Nephron progenitor cell (in vitro differentiated cells): ENCODE measurements at regions not wholly inside any gene's neighbourhood (a gene's known extent, or its start where the extent isn't known, plus 50 kb on each side); places are given as distances from the start of the nearest gene placed in this dataset.

Experiments used
- DNase-seq: peaks from one replicate; pipeline ENCODE4 v3.0.0; 2021
- H3K27ac Mint-ChIP-seq: 2 replicates; pipeline ENCODE4 v1.8.0; 2021; ENCODE audit warnings: mild to moderate bottlenecking, moderate library complexity, mixed read lengths
- H3K27me3 Mint-ChIP-seq: 2 replicates; pipeline ENCODE4 v1.8.0; 2021; ENCODE audit warnings: mild to moderate bottlenecking, low read depth, mixed read lengths; ENCODE audit not compliant: poor library complexity
- H3K36me3 Mint-ChIP-seq: 2 replicates; pipeline ENCODE4 v1.8.0; 2021; ENCODE audit warnings: low read depth, mixed read lengths
- H3K4me1 Mint-ChIP-seq: 2 replicates; pipeline ENCODE4 v1.8.0; 2021; ENCODE audit warnings: mixed read lengths
- H3K4me3 Mint-ChIP-seq: 2 replicates; pipeline ENCODE4 v1.8.0; 2021; ENCODE audit warnings: mild to moderate bottlenecking, moderate library complexity, mixed read lengths
- H3K9me3 Mint-ChIP-seq: 2 replicates; pipeline ENCODE4 v1.8.0; 2021; ENCODE audit warnings: mild to moderate bottlenecking, moderate library complexity, mixed read lengths
- CTCF ChIP-seq: fragments of 200-600 bp; sonication (generic); IDR thresholded peaks from 2 replicates; pipeline ENCODE4 v1.5.0; 2021; ENCODE audit warnings: antibody characterized with exemption

DNA sequence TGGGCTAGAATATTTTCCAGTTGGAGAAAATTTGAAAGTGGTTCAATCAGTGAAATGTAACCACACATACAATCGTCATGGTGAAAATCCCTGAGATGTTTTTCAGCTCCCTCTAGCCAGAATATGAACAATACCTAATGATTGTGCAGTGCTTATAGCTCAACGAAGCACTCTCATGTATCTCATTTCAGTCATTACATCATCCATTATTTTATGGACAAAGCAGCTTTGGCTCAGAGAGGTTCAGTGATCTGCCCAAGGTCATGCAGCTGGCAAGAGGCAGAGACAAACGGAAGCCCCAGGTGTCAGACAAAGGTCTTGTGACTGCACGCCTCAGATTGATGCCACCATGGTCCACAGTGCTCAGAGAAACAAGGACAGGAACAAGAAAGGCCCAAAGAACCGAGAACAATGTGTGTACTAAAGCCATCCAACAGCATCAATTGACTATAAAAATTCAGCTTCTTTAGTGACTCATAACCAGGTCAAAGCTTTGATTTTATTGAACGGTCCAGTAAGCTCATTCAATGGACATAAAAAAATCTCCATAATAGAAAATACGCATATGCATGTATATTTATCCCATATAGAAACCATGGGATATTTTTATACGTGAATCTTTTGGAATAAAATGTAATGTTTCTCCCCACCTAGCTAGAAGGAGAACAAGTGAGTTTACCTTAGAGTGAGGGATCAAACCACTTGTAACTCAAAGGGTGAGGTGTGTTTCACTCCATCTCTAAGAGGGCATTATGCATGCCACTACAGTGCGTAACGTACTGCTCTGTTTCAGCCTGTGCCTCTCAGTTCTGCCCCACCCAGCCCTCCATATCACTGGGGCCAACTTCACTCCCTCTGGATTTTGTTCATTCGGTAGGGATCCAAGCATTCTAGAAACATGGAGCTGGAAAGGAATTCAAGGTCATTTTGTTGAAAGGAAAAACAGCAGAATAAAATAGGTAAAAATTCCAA, 141.8 kb downstream of the GRIN2B start:
- Mint-ChIP-seq H3K9me3 (no peaks in the 10 kb centered on the region), H3K27me3 (peaks cover 29% of the 10 kb centered on the region), H3K4me1 (no peaks in the 10 kb centered on the region), H3K27ac (no peak overlapping the region), H3K36me3 (no peaks in the 10 kb centered on the region), H3K4me3 (no peak overlapping the region)
- TF ChIP-seq CTCF, result no peak
- no peak for DNase-seq

DNA sequence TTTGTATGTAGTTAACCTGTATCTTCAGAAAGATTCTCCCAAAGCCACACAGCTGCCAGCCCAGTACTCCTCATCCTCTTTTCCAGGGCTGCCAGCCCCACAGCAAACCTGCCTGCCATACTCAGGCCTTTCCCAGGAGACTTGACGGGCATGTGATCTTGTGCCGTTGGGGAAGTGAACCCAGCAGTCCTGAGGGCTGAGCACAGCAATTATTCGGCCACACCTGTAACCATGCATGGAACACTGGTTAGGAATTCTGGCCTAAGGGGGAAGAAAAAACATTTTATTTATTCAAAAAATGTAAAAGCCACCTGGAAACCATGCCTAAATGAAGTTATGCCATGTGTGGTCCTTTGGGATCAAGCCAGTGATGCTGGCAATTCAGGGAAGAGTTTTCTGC, 145.3 kb downstream of the GRIN2B start:
- H3K27ac Mint-ChIP-seq, result no peak overlapping the region
- no peak for TF ChIP-seq CTCF
- no peaks in the 10 kb centered on the region for H3K4me1 Mint-ChIP-seq
- no peaks in the 10 kb centered on the region for H3K36me3 Mint-ChIP-seq
- H3K27me3 Mint-ChIP-seq, result peaks cover 36% of the 10 kb centered on the region
- H3K9me3 Mint-ChIP-seq, result no peaks in the 10 kb centered on the region
- no peak overlapping the region for H3K4me3 Mint-ChIP-seq
- DNase-seq, result no peak

GRCh38 chr12:13835652-13836051, 145.8 kb downstream of the GRIN2B start:
- no peak for TF ChIP-seq CTCF
- Mint-ChIP-seq H3K27ac (peak overlapping the region; percentile 87), H3K9me3 (no peaks in the 10 kb centered on the region), H3K36me3 (no peaks in the 10 kb centered on the region), H3K4me1 (no peaks in the 10 kb centered on the region), H3K4me3 (no peak overlapping the region), H3K27me3 (peaks cover 38% of the 10 kb centered on the region)
- DNase-seq, result no peak

DNA sequence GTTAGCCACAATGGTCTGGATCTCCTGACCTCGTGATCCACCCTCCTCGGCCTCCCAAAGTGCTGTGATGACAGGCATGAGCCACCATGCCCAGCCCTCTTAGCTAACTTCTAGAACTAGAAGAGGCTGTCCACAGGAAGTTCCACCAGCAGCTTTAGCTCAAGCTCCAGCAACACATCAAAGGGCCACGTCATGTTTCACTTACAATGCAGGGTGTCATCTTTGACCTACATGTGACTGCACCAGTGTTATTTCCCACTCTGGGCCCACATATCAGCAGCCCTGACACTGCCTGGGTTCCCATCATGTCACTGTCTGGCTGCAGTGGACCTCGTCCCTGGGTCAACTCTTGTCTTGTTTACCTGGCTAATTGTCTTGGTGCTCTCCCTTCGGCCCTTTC, 147.2 kb downstream of the GRIN2B start:
- H3K4me3 Mint-ChIP-seq, result no peak overlapping the region
- no peak for DNase-seq
- no peak overlapping the region for H3K27ac Mint-ChIP-seq
- no peaks in the 10 kb centered on the region for H3K36me3 Mint-ChIP-seq
- no peaks in the 10 kb centered on the region for H3K9me3 Mint-ChIP-seq
- H3K27me3 Mint-ChIP-seq, result peaks cover 34% of the 10 kb centered on the region
- no peaks in the 10 kb centered on the region for H3K4me1 Mint-ChIP-seq
- no peak for TF ChIP-seq CTCF

GRCh38 chr12:13817131-13817530, 164.3 kb downstream of the GRIN2B start:
- no peak overlapping the region for H3K27ac Mint-ChIP-seq
- H3K36me3 Mint-ChIP-seq, result no peaks in the 10 kb centered on the region
- H3K9me3 Mint-ChIP-seq, result no peaks in the 10 kb centered on the region
- no peaks in the 10 kb centered on the region for H3K4me1 Mint-ChIP-seq
- no peak for TF ChIP-seq CTCF
- H3K27me3 Mint-ChIP-seq, result peaks cover 8% of the 10 kb centered on the region
- no peak for DNase-seq
- no peak overlapping the region for H3K4me3 Mint-ChIP-seq

GRCh38 chr12:13816394-13816793, 165.0 kb downstream of the GRIN2B start:
- no peak overlapping the region for H3K27ac Mint-ChIP-seq
- no peaks in the 10 kb centered on the region for H3K9me3 Mint-ChIP-seq
- no peak for TF ChIP-seq CTCF
- no peaks in the 10 kb centered on the region for H3K4me1 Mint-ChIP-seq
- no peak overlapping the region for H3K4me3 Mint-ChIP-seq
- DNase-seq, result no peak
- H3K27me3 Mint-ChIP-seq, result peaks cover 8% of the 10 kb centered on the region
- no peaks in the 10 kb centered on the region for H3K36me3 Mint-ChIP-seq
